ENCODE measurements at regions not wholly inside any gene's neighbourhood (a gene's known extent, or its start where the extent isn't known, plus 50 kb on each side); places are given as distances from the start of the nearest gene placed in this dataset.
A peak's percentile ranks its signal among the peaks of the same experiment; 100 is the strongest.

DNA sequence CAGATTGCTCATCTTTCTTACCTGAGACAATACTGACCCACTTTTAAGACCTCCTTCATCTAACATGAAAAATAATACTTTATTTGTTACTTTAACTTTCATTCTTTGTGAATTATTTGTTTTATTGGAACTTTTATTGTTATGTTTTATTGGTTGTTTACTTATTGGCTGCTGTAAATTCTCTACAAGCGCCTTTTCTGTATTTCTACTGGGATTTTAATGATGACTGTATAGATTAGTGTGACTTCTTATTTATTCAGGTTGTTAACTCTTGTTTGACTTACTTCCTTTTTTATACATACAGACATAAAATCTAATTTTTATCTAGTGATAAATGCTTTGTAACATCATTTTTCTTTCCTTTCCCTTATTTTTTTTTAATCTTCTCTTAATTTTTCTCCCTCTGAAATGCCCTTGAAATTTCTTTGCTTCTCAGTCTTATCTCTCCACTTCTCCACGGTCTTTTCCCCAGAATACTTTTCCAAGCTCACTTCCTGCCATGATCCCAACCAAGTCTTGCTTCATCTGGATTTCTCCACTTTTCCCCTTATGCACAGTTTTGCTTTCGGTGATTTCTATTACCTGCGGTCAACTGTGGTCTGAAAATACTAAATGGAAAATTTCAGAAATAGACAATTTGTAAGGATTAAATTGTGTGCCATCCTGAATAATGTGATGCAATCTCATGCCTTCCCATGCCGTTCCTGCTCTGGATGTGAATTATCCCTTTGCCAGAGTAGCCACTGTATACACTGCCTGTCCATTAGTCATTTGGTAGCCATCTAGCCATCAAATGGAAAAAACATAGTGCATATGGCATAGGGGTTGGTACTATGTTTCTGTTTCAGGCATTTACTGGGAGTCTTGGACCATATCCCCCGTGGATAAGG is 265.9 kb downstream of the PRL start:
- H3K79me1 ChIP-seq (ENCODE audit: low read depth in 1 of 2, low read length in 2 of 2) = no peaks in the 10 kb centered on the region
- WGBS, 2 experiments (ENCODE audit: extremely low coverage in 2 of 2, insufficient read length in 1 of 2) = no CpG with 5 or more reads among the region's 6 CpGs
- POLR2A ChIA-PET (ENCODE audit: unreplicated experiment) = no interaction called here
- no peak overlapping the region for H4K8ac ChIP-seq (ENCODE audit: low read depth in 2 of 2, low read length in 2 of 2)
- no peak overlapping the region for H2BK5ac ChIP-seq (ENCODE audit: low read depth, low read length, poor library complexity, severe bottlenecking)
- no peak overlapping the region for H3K56ac ChIP-seq (ENCODE audit: extremely low read depth, insufficient read depth, low read length)
- no peaks in the 10 kb centered on the region for H3K9me3 ChIP-seq (ENCODE audit: control insufficient read depth, insufficient read depth, low read length)
- H3K27me3 ChIP-seq (ENCODE audit: control insufficient read depth, insufficient read depth, low read length) = no peaks in the 10 kb centered on the region
- H2AK9ac ChIP-seq (replicated peaks; ENCODE audit: low read depth, low read length, poor library complexity) = no peak overlapping the region
- no peak overlapping the region for H4K91ac ChIP-seq (ENCODE audit: insufficient read depth, low read depth, low read length)
- H3K14ac ChIP-seq (replicated peaks; ENCODE audit: low read depth, low read length) = 0 out of 2 replicates have a peak overlapping the region, but pooled peaks have one; percentile 37
- H3K4ac ChIP-seq (ENCODE audit: low read depth, low read length) = no peak overlapping the region
- ATAC-seq (ENCODE audit: low read depth) = no peak
- no peak overlapping the region for H4K5ac ChIP-seq (ENCODE audit: low read depth, low read length)
- intact Hi-C loops (cut with micrococcal nuclease) (no loop called here), in situ Hi-C loops (cut with MboI; ENCODE audit: low sequenced_read_pairs) (no loop called here), dilution Hi-C loops (cut with HindIII; ENCODE audit: low sequenced_read_pairs, unreplicated experiment) (no loop called here)
- no peak for TF ChIP-seq RFX5 (IDR thresholded peaks at IDR 0.05; ENCODE audit: low read depth, low read length)
- no peak for TF ChIP-seq FOS (IDR thresholded peaks at IDR 0.05; ENCODE audit: low read depth, low read length)
- TF ChIP-seq CHD1 (IDR thresholded peaks at IDR 0.05; ENCODE audit: low read depth, low read length) = no peak
- TF ChIP-seq MAZ (IDR thresholded peaks at IDR 0.05; ENCODE audit: borderline replicate concordance, low read depth, low read length) = no peak
- CTCF ChIA-PET = no interaction called here
- H2BK120ac ChIP-seq (ENCODE audit: low read depth, low read length) = no peak overlapping the region
- BruUV-seq (replicated peaks) = no TSS peak
- H2AK5ac ChIP-seq (ENCODE audit: low read depth, low read length) = no peak overlapping the region
- H3K23ac ChIP-seq (ENCODE audit: low read depth, low read length) = no peak overlapping the region
- no peak for DNase-seq
- peaks cover 4% of the 10 kb centered on the region for H3K4me1 ChIP-seq (ENCODE audit: control insufficient read depth, insufficient read depth, low read length)
- no peak overlapping the region for H3K4me3 ChIP-seq (ENCODE audit: insufficient read depth, low read depth, low read length)
- peak overlapping the region; percentile 32; the same call in 1 of the 3 replicates for H2BK15ac ChIP-seq (ENCODE audit: low read depth, low read length)
- no peak overlapping the region for H3K27ac ChIP-seq (ENCODE audit: insufficient read depth, low read length)
- H3K36me3 ChIP-seq (ENCODE audit: control insufficient read depth, insufficient read depth, low read length) = no peaks in the 10 kb centered on the region; the same call in 1 of the 2 replicates
- H2BK20ac ChIP-seq (ENCODE audit: low read depth, low read length) = no peak overlapping the region
- no peak overlapping the region for H3K9ac ChIP-seq (ENCODE audit: low read depth, low read length)
- H3K9me1 ChIP-seq (ENCODE audit: insufficient read depth, low read length) = 0 out of 2 replicates have a peak, but pooled peaks cover 3% of the 10 kb centered on the region
- no peak overlapping the region for H2AFZ ChIP-seq (replicated peaks; ENCODE audit: low read length, poor library complexity)
- H3K4me2 ChIP-seq (ENCODE audit: low read depth, low read length) = no peak overlapping the region
- H4K20me1 ChIP-seq (ENCODE audit: insufficient read depth, low read length) = no peaks in the 10 kb centered on the region
- no peak overlapping the region for H3K18ac ChIP-seq (ENCODE audit: low read depth, low read length)
